ENCODE measurements at regions not wholly inside any gene's neighbourhood (a gene's known extent, or its start where the extent isn't known, plus 50 kb on each side); places are given as distances from the start of the nearest gene placed in this dataset.
"Not testable (repeated sequence)": the region's sequence is repeated elsewhere in the genome, so short reads cannot be mapped to it uniquely, and the experiment has no call there.

DNA sequence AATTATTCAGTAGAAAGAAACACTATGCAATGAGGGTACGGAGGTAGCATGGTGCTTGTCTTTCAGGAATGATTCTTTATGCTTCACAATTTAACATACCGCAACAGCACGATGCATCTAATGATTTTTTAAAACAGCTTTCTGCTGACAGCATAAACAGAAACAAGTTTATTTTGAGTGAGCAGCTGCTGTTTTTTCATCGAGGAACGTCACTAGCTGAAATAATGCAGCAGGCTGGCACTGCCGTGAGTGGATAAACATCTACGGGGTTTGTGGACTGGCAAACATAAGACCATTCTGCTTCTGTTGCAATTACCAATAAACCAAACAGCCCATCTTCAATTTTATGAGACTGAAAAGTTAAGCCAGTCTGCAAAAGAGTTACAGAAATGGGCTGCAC, 871.8 kb downstream of the RPS29 start:
- no peak for DNase-seq (ENCODE audit: low read depth)

DNA sequence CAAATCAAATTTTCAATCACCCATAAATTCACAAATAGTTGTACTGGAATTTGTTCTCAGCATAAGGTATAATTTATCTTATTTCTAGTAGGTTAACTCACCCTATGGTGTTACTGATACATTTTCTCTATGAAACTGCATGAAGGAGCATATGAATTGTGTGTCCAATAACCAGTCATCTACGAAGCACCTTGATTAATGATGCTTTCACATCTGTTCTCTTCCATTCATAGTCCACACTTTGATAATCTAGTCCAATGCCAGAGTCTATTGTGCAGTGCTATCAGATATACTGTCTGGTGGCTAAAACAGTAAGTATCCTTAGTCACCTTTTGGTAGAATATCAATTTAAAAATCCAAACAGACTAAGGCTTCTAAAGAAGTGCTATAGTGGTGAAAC, 876.0 kb downstream of the RPS29 start:
- DNase-seq (ENCODE audit: low read depth) = no peak

DNA sequence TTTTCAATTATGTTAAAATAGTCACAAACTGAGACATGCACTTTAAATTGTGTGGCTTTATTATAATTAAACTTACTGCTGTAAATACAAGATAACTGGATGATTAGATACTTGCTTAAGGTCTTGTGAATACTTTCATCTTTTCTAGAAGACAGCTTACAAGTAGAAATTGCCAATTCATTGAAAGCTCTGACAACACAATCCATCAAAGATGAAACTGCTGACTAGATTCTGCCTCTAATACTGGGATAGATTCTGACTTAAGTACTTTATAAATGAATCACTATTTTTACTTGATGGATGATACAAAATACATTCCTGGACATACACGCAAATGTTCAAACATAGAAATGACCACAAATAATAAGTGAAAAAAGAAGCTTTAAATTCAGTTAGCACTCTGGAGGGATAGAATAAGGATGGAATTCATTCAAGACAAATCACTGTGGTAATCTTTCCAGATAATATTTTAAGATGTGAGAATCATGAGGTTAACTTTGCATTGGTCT, 876.8 kb downstream of the RPS29 start:
- no peak for DNase-seq (ENCODE audit: low read depth)

DNA sequence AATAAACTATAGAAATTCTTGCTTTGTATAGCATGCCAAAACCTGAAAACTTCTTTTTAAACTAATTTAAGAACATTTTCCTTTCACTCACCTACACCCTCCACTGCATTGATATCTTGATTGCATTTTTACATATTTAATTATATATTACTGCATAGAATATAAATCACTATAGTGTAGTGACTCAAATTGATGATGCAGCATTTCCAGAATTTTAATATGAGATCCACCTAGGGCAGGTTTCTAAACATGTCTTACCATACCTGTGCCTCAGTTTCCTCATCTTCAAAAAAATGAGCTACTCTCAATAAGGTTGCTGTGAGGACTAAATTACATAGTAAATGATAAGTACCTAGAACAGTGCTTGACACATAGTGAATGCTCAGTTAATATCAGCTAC, 881.5 kb downstream of the RPS29 start:
- DNase-seq (ENCODE audit: low read depth) = no peak

DNA sequence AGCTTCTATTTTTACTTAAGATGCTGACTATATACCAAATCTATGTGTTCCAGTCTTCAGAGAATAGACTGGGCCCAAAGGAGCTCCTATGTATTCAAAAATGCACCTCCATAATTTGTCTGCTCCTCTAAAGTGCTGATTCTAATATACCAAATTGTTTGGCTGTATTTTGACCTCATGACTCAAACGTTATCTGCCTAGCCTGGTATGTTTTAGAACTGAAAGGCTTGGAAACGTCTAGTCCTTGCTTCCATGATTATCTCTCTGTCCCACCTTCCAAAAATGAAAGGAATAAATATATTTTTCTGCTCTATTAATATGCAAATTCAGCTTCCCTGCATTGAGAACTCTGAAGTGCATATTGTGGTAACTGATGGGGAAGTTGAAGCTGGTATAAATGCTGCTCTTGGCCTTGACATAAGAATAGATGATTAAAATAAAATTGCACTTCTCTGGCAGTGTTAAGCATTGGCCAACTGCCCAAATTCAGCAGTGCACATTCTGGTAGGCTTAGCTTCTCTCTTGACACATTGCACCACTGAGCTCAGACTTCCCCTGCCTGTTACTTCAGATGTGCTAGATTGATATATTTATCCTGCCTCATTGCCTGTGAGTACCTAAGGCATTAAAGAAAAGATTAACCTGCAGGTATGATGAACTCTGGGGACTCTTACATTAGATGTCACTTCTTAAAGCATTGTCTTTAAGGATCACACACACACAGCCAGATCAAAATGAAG, 882.3 kb downstream of the RPS29 start:
- no peak for DNase-seq (ENCODE audit: low read depth)

DNA sequence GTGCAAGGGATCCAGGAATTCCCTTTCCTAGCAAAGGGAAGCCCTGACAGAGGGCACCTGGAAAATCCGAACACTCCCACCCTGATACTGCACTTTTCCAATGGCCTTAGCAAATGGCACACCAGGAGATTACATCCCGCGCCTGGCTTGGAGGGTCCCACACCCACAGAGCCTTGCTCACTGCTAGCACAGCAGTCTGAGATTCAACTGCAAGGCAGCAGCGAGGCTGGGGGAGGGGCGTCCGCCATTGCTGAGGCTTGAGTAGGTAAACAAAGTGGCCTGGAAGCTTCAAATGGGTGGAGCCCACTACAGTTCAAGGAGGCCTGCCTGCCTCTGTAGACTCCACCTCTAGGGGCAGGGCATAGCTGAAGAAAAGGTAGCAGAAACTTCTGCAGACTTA, 888.8 kb downstream of the RPS29 start:
- DNase-seq (ENCODE audit: low read depth) = not testable (repeated sequence)

DNA sequence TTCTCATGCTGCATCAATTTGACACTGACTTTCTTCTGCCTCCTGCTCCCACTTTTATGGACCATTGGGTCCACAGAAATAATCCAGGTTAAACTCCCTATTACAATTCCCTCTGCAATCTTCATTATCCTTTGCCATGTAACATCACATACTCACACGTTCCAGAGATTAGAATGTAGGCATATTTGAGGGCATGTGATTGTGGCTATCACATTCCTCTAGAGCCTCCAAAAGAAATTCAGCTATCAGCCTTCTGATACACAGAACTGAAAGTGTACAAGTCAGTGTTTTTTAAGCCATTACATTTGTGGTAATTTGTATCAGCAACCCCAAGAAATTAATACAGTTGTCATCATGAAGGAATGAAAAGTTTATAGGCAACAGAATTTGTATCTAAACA, 892.4 kb downstream of the RPS29 start:
- DNase-seq (ENCODE audit: low read depth) = no peak

DNA sequence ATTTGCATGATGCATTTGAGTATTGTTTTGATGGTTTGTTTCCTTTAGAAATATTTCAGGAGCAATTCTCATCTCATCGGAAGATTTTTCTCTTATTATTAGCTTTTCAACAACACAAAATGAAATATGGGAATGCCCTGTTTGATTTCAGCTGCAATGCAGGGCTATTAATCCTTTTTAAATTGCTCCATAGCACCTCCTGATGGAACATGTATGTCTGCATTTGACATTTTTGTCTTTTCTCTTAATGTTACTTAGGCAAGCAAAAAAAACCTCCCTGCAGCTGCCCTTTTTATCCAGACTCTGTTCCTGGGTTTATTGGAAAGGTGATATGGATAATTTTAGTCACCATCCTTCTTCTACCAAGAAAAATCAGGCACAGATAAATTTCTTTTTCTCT, 895.8 kb downstream of the RPS29 start:
- no peak for DNase-seq (ENCODE audit: low read depth)

DNA sequence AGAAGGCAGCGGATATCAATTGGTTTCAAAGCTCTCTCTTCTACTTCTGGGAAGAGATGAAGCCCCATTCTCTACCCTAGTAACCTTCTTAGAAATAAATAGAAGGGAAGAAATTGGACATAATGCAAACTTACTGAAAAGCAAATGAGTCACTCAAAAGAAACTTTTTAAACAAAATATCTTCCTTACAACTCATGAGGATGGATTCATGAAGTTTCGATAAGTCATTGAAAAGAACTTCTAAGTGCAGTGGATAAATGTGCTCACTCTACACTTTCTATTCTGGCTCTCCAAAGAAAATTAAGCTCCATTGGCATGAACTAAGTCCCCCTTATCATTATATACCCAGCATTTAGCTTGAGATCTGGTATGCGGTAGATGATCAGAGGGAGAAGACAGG, 899.5 kb downstream of the RPS29 start:
- no peak for DNase-seq (ENCODE audit: low read depth)

DNA sequence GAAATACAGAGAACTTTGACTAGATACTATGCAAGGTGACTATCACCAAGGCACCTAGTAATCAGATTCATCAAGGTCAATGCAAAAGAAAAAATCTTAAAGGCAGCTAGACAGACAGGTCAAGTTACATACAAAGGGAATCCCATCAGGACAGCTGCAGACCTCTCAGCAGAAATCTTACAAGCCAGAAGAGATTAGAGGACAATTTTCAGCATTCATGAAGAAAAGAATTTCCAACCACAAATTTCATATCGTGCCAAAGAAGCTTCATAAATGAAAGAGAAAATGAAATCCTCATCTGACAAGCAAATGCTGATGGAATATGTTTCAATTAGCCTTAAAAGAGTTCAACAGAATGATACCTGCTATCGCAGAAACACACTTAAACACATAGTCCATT, 913.7 kb downstream of the RPS29 start:
- DNase-seq (ENCODE audit: low read depth) = no peak

DNA sequence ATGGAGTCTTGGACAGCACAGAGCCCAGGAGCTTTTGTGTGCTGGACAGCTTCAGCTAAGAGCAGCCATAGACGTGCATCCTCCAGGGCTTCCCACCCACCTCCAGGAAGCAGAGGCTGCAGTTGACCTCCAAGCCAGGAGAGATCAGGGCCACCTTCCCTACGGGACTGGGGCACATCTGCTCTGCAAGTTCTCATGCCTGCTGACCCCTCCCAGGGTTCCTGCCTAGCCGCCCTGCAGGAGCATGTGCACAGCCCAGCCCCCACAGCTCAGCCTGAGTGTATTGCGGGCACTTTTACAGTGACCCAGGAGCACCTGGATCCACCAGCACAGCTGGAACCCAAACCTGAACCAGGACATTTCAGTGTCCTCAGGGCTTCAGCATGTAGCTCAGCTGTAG, 915.2 kb downstream of the RPS29 start:
- no peak for DNase-seq (ENCODE audit: low read depth)

DNA sequence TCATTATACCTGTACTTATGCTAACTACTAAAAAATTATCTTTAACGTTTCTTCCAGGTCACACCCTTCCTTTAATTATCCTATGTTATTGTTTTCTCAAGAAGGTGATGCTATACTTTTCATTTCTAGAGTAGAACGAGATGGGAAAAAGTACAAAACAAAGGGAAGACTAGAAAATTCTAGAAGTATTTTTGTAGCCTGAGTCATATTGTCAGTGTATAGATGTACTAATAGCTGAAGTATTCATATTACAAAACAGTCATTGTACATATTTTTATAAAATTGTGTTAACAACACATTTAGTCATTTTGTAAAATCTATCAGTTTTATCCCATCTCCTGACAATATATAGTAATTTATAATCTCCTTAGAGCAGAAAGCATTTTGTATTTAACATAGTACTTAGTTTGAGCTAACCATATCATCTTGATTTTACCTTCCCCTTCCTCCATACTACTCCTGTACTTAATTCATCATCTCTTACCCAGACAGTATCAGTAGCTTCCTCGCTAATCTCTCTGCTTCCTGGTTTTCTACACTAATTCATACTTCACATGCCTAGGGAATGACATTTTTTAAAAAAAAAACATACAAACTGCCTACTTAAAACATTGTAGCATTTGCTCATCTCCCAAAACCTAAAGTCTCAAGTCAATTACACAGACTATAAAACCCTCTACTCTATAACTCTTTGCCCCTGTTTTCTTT, 920.9 kb downstream of the RPS29 start:
- DNase-seq (ENCODE audit: low read depth) = no peak

DNA sequence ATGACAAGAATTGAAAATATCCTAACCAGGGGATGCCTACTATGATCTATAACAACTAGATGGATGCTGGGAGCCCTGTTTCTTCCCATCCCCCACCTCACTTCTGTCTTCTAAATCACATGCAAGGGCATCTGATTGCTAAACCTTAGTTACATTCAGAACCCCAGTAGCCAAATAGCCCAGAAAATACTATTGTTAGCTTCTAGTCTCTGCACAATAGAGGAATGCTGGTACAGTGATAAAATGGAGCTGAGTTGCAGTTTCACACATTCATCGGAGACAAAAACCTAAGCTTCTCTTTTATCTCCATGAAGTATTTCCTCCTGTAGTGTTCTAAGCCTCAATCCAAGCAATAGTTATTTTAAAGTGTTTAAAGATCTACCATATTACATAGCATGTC, 942.9 kb downstream of the RPS29 start:
- DNase-seq (ENCODE audit: low read depth) = no peak

DNA sequence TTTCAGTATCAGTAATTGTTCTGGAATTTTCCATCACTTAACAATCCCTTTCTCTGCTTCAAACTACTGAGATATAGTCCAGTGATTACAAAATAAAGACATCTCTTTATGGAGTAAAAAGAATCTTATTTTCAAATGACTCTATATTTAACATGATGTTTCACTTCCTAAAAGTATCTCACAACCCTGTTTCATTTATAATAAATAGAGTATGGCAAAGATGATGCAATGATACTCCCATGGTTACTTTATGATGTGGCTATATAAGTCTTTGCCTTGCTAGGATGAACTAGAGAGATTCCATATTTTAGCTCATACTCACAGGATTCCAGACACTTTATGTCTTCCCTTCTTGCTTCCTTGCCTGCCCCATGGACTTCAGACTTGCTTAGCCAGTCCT, 953.5 kb upstream of the MDGA2 start:
- DNase-seq (ENCODE audit: low read depth) = no peak

DNA sequence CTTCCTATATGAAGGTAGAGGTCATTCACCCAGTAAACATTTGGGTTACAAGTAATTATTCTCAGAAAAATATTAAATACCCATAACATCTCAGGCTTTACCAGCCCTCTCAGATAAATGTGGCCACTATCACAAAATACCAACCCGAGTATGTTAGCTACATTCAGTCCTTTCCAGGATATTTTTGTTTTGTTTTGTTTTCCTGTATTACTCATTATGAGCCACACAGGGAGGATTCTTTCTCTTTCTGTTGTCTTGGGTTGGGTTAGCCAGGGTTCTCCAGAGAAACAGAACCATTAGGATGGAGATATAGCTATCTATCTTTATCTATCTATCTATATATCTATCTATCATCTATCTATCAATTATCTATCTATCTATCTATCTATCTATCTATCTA, 947.6 kb upstream of the MDGA2 start:
- no peak for DNase-seq (ENCODE audit: low read depth)

DNA sequence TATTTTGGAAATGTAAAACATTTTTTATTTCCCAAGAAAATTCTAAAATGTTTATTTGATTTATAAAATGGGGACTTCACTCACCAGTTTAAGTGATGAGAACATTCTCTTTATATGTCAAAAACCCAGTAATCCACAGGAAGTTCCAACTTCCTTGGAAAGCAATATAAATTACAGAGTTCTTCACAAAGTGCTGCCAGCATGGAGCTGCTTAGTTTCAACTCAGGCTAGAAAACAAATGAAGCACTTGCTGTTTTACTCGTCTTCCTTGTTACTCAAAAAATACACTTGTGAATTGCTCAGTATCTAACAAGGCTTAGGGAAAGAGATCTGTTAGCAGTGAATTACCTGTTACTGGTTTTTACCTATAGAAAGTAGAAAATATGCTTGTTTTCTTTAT, 942.7 kb upstream of the MDGA2 start:
- DNase-seq (ENCODE audit: low read depth) = no peak

DNA sequence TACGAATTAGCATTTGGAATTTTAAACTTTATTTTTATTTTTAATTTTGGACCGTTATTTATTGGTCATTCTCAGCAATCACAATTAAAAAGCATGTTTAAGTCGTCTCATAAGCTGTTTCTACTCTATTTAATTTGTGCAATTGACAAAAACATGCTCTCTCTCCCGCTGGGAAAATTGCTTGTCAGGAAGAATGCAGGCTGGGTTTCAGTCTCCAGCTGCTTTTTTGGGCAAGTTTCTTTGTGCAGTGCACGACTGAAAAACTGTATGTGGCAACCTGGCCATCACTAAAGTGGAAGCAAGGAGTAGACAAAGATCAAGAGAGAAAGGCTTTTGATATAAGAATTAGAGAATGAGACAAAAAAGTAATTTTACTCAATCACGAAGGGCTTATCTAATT, 941.5 kb upstream of the MDGA2 start:
- DNase-seq (ENCODE audit: low read depth) = no peak

DNA sequence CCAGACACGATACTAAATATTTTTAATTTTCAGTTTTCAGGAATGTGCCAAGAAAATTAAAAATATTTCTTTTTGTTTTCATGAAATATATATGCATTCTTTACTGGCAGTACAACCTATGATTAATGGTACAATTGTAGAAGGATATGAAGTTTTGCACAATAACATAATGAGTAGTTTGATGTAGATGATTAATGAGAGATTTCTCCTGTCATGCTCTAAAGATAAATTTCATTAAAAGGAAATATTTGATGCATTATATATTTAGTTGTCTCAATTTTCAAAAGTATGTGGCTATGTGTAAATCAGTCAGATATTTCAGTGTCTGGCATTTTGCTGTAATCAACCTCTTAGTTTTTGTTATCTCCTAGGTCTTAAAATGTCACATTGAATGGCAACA, 940.2 kb upstream of the MDGA2 start:
- no peak for DNase-seq (ENCODE audit: low read depth)

DNA sequence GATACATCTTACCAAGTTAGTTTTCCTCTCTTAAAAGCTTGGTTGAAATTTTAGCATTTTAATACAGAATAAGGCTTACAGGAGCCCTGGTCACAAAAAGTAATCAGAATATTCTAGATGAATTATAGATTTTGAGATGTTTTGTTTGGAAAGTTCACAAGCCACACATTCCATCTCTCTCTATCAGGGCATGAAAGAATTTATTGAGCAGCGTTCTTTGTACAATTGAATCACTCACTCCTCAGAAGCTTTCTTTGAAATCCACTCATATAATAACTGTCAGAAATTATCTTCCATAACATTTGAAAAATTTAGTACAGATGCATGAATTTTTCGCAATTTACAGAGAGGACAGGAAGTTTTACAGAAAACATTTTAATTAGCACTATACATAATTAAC, 938.6 kb upstream of the MDGA2 start:
- DNase-seq (ENCODE audit: low read depth) = no peak

DNA sequence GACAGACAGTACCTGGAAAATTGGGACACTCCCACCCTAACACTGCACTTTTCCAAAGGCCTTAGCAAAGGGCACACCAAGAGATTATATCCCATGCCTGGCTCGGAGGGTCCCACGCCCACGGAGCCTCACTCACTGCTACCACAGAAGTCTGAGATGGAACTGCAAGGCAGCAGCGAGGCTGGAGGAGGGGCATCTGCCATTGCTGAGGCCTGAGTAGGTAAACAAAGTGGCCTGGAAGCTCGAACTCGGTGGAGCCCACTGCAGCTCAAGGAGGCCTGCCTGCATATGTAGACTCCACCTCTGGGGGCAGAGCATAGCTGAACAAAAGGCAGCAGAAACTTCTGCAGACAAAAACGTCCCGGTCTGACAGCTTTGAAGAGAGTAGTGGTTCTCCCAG, 931.6 kb upstream of the MDGA2 start:
- not testable (repeated sequence) for DNase-seq (ENCODE audit: low read depth)

DNA sequence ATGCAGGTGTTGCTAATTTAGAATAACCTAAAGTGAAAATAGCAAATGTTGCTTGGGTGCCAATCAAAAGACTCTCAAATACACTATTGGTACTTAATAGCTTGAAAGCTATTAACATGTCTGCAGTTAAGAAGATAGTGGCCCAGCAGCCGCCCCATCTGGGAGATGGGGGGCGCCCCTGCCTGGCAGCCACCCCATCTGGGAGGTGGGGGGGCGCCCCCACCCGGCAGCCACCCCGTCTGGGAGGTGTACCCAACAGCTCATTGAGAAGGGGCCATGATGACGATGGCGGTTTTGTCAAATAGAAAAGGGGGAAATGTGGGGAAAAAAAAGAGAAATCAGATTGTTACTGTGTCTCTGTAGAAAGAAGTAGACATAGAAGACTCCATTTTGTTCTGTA, 923.1 kb upstream of the MDGA2 start:
- no peak for DNase-seq (ENCODE audit: low read depth)

DNA sequence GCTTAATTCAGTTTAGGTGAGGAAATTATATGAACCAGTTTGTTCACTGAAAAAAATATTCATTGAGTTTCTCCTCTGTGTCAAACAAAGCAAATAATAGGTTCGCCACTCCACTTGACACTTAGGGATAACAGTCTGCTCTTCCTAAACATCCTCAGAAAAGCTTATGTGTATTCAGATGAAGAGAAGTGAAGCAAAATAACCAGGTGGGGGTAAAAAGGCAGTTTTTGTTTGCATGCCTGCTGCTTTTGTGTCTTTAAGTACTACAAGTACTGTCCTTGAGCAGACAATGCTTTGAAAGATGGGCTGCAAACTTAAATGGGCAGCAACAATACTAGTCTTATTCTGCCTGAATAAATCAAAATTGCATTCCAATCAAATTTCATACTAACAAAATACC, 910.7 kb upstream of the MDGA2 start:
- no peak for DNase-seq (ENCODE audit: low read depth)

DNA sequence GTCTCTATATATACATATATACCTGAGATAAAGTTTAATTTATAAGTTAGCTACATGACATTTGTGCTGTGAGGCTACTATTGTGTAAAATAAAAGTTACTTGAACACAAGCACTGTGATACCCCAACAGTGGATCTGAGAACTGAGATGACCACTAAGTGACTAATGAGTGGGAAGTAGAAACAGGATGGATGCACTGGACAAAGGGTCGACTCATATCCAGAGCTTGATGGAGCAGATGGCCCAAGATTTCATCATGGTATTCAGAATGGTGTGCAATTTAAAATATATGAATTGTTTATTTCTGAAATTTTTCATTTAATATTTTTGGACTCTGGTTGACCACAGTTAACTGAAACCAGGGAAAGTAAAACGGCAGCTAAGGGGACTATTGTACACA, 908.6 kb upstream of the MDGA2 start:
- no peak for DNase-seq (ENCODE audit: low read depth)

DNA sequence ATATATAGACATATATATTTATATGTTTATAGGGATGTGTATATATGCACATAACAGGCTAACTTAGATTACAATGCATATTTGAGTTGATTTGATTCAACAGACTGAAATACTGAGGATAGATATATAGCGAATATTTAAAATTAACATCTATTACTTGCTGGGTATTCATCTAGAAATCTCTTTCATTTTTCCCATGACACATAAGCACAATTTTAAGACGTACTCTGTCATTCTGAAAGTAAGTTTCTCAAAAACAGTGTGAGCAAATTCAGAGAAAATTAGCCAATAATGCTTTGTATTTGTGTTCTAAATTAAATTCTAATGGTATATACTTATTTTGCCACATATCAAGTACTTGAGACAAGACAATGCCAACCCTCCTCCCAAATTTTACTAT, 907.5 kb upstream of the MDGA2 start:
- no peak for DNase-seq (ENCODE audit: low read depth)
